ENCODE measurements at regions not wholly inside any gene's neighbourhood (a gene's known extent, or its start where the extent isn't known, plus 50 kb on each side); places are given as distances from the start of the nearest gene placed in this dataset.
A peak's percentile ranks its signal among the peaks of the same experiment; 100 is the strongest.
"Not testable (repeated sequence)": the region's sequence is repeated elsewhere in the genome, so short reads cannot be mapped to it uniquely, and the experiment has no call there.

- H3K27me3 ChIP-seq; H3K27ac ChIP-seq; intact Hi-C loops (cut with DNase I); H3K4me1 ChIP-seq; H3K36me3 ChIP-seq (replicated peaks in 1 of 2; ENCODE audit: insufficient read depth in 1 of 2, low read depth in 2 of 2); H3K4me3 ChIP-seq; H3K9me3 ChIP-seq; DNase-seq; ATAC-seq: not testable (repeated sequence)
- WGBS, 2 donors: no CpG with 5 or more reads among the region's 16 CpGs
These were observed 5399.5 kb upstream of the TPTE start for GRCh38 chr21:5121849-5122248.

- intact Hi-C loops (cut with DNase I); H3K27ac ChIP-seq; H3K4me3 ChIP-seq; H3K27me3 ChIP-seq; H3K4me1 ChIP-seq; H3K36me3 ChIP-seq (replicated peaks in 1 of 2; ENCODE audit: insufficient read depth in 1 of 2, low read depth in 2 of 2); H3K9me3 ChIP-seq: not testable (repeated sequence)
- peak in 3 of 7 experiments; percentile 29 to 37 (median 35) for TF ChIP-seq CTCF (IDR thresholded peaks at IDR 0.05)
- DNase-seq (peak; percentile 88 to 92 (median 90)), ATAC-seq (peak; percentile 85)
- 4% methylated on average over 8 of the region's 16 CpGs; no CpG with 5 or more reads in 1 of the 2 donors for WGBS, 2 donors
These were observed 5397.7 kb upstream of the TPTE start for GRCh38 chr21:5123655-5124054.

- peak in 2 of 3 donors; percentile 20 to 45 for TF ChIP-seq POLR2A (IDR thresholded peaks at IDR 0.05)
- DNase-seq (peak; percentile 89 to 98 (median 97)), ATAC-seq (peak; percentile 88)
- Histone ChIP-seq H3K4me3 (peak overlapping the region in 1 of 2 donors; percentile 17), H3K27ac (peak overlapping the region in 3 of 4 donors; percentile 48 to 77 (median 50))
- H3K36me3 ChIP-seq (replicated peaks in 1 of 2; ENCODE audit: insufficient read depth in 1 of 2, low read depth in 2 of 2); H3K4me1 ChIP-seq; H3K9me3 ChIP-seq; intact Hi-C loops (cut with DNase I); H3K27me3 ChIP-seq: not testable (repeated sequence)
- whole genome bisulfite sequencing, 2 donors: 0% methylated on average over 10 of the region's 42 CpGs; no CpG with 5 or more reads in 1 of the 2 donors
These were observed 5393.1 kb upstream of the TPTE start for GRCh38 chr21:5128261-5128660.

- H3K27ac ChIP-seq; DNase-seq; H3K4me3 ChIP-seq; H3K9me3 ChIP-seq; H3K36me3 ChIP-seq (replicated peaks in 1 of 2; ENCODE audit: insufficient read depth in 1 of 2, low read depth in 2 of 2); H3K4me1 ChIP-seq; intact Hi-C loops (cut with DNase I); H3K27me3 ChIP-seq; ATAC-seq: not testable (repeated sequence)
- WGBS, 2 donors: no CpG with 5 or more reads among the region's 19 CpGs
These were observed 5387.6 kb upstream of the TPTE start for GRCh38 chr21:5133824-5134223.

GRCh38 chr21:5136406-5136805 lies 5385.0 kb upstream of the TPTE start:
- H3K27ac ChIP-seq; H3K9me3 ChIP-seq; H3K4me3 ChIP-seq; H3K36me3 ChIP-seq (replicated peaks in 1 of 2; ENCODE audit: insufficient read depth in 1 of 2, low read depth in 2 of 2); H3K27me3 ChIP-seq; ATAC-seq; H3K4me1 ChIP-seq; intact Hi-C loops (cut with DNase I): not testable (repeated sequence)
- no CpG with 5 or more reads among the region's 8 CpGs for WGBS, 2 donors
- DNase-seq: peak in 1 of 4 donors; percentile 5

- H3K27ac ChIP-seq; intact Hi-C loops (cut with DNase I); H3K4me1 ChIP-seq; ATAC-seq; DNase-seq; H3K36me3 ChIP-seq (replicated peaks in 1 of 2; ENCODE audit: insufficient read depth in 1 of 2, low read depth in 2 of 2); H3K4me3 ChIP-seq; H3K9me3 ChIP-seq; H3K27me3 ChIP-seq: not testable (repeated sequence)
- WGBS, 2 donors: no CpG with 5 or more reads among the region's 18 CpGs
These were observed 5384.4 kb upstream of the TPTE start for GRCh38 chr21:5137006-5137405.

GRCh38 chr21:5138687-5139086 lies 5382.7 kb upstream of the TPTE start:
- intact Hi-C loops (cut with DNase I); H3K4me3 ChIP-seq; H3K4me1 ChIP-seq; H3K36me3 ChIP-seq (replicated peaks in 1 of 2; ENCODE audit: insufficient read depth in 1 of 2, low read depth in 2 of 2); H3K27me3 ChIP-seq; H3K9me3 ChIP-seq; H3K27ac ChIP-seq; ATAC-seq: not testable (repeated sequence)
- peak in 1 of 4 donors; percentile 4 for DNase-seq
- 93 to 100% methylated on average over 1 to 6 of the region's 7 CpGs for WGBS, 2 donors

GRCh38 chr21:5139528-5139927 lies 5381.9 kb upstream of the TPTE start:
- no CpG with 5 or more reads among the region's 11 CpGs for WGBS, 2 donors
- H3K9me3 ChIP-seq; H3K27ac ChIP-seq; ATAC-seq; DNase-seq; H3K27me3 ChIP-seq; H3K4me1 ChIP-seq; H3K36me3 ChIP-seq (replicated peaks in 1 of 2; ENCODE audit: insufficient read depth in 1 of 2, low read depth in 2 of 2); H3K4me3 ChIP-seq; intact Hi-C loops (cut with DNase I): not testable (repeated sequence)

GRCh38 chr21:5143011-5143410 lies 5378.4 kb upstream of the TPTE start:
- H3K27me3 ChIP-seq; H3K4me3 ChIP-seq; H3K4me1 ChIP-seq; H3K9me3 ChIP-seq; DNase-seq; H3K36me3 ChIP-seq (replicated peaks in 1 of 2; ENCODE audit: insufficient read depth in 1 of 2, low read depth in 2 of 2); intact Hi-C loops (cut with DNase I); ATAC-seq; H3K27ac ChIP-seq: not testable (repeated sequence)
- 85% methylated on average over 4 of the region's 6 CpGs; no CpG with 5 or more reads in 1 of the 2 donors for WGBS, 2 donors

GRCh38 chr21:5144731-5145130 lies 5376.7 kb upstream of the TPTE start:
- H3K9me3 ChIP-seq; H3K4me1 ChIP-seq; ATAC-seq; H3K27me3 ChIP-seq; H3K36me3 ChIP-seq (replicated peaks in 1 of 2; ENCODE audit: insufficient read depth in 1 of 2, low read depth in 2 of 2); H3K27ac ChIP-seq; intact Hi-C loops (cut with DNase I); H3K4me3 ChIP-seq: not testable (repeated sequence)
- WGBS, 2 donors: 100% methylated on average over 2 of the region's 15 CpGs; no CpG with 5 or more reads in 1 of the 2 donors
- DNase-seq: peak in 1 of 4 donors; percentile 11

GRCh38 chr21:5147685-5148084 lies 5373.7 kb upstream of the TPTE start:
- H3K4me3 ChIP-seq; H3K9me3 ChIP-seq; H3K27ac ChIP-seq; ATAC-seq; H3K27me3 ChIP-seq; H3K4me1 ChIP-seq; intact Hi-C loops (cut with DNase I); H3K36me3 ChIP-seq (replicated peaks in 1 of 2; ENCODE audit: insufficient read depth in 1 of 2, low read depth in 2 of 2): not testable (repeated sequence)
- no CpG with 5 or more reads among the region's 18 CpGs for WGBS, 2 donors
- DNase-seq: peak in 1 of 4 donors; percentile 7
